GM12878 (cell line): ENCODE measurements at regions not wholly inside any gene's neighbourhood (a gene's known extent, or its start where the extent isn't known, plus 50 kb on each side); places are given as distances from the start of the nearest gene placed in this dataset.

Experiments
- ATAC-seq: fragments of 200-7000 bp; cut with Tn5 transposase; 3 replicates; pipeline ENCODE4 v1.9.1; 2020; ENCODE audit warnings: mild to moderate bottlenecking, moderate library complexity
- BruUV-seq: library from RNA; stranded (reverse); fragments of 400-500 nt; replicated peaks from 2 replicates; lab custom pipeline; 2021; lab: Mats Ljungman, UMichigan
- CTCF ChIA-PET: fragments of 300-600 bp; sonication (Branson Sonifier 250); formaldehyde crosslinking; extraction: SDS; loops from one replicate; lab custom pipeline; 2021; ENCODE audit warnings: inconsistent platforms; lab: Yijun Ruan, JAX
- POLR2A ChIA-PET: fragments of 350-600 bp; formaldehyde crosslinking; extraction: SDS; loops from one replicate; lab custom pipeline; 2021; ENCODE audit warnings: inconsistent platforms; lab: Charles Lee
- RAD21 ChIA-PET: fragments of 300-600 bp; sonication (Branson Sonifier 250); formaldehyde crosslinking; loops from one replicate; lab custom pipeline; 2023; ENCODE audit warnings: antibody characterized with exemption; ENCODE audit not compliant: unreplicated experiment; lab: Charles Lee
- SMC1A ChIA-PET: fragments of 300-600 bp; sonication (Branson Sonifier 250); formaldehyde crosslinking; loops from one replicate; lab custom pipeline; 2023; ENCODE audit not compliant: unreplicated experiment, uncharacterized antibody; lab: Charles Lee
- DNase-seq: peaks from one replicate; pipeline ENCODE4 v3.0.0-alpha.2; 2011; ENCODE audit warnings: low read depth, low spot score
- FAIRE-seq: peaks from 3 replicates; lab custom pipeline; 2011; peaks lifted over from hg19 to GRCh38; lab: Jason Lieb, UNC
- H2AFZ ChIP-seq: 2 replicates; pipeline ENCODE4 v1.6.0; 2011; ENCODE audit warnings: low read depth, low read length, control low read depth; ENCODE audit not compliant: control insufficient read depth
- H3K27ac ChIP-seq: 2 replicates; pipeline ENCODE4 v1.5.1; 2011; ENCODE audit warnings: control low read depth; ENCODE audit not compliant: control insufficient read depth, insufficient read depth
- H3K27me3 ChIP-seq, 2 experiments: replicated peaks in 1 of 2; 2 replicates each; pipeline versions ENCODE4 v1.6.0 to v1.6.1; 2011; ENCODE audit warnings: low read length in 1 of 2; ENCODE audit not compliant: control insufficient read depth in 2 of 2, insufficient read depth in 2 of 2
- H3K36me3 ChIP-seq, 2 experiments: 2 replicates each; pipeline ENCODE4 v1.5.1; 2011; ENCODE audit warnings: low read length in 1 of 2; ENCODE audit not compliant: control insufficient read depth in 2 of 2, insufficient read depth in 2 of 2
- H3K4me1 ChIP-seq: 2 replicates; pipeline ENCODE4 v1.6.1; 2011; ENCODE audit warnings: mild to moderate bottlenecking, low read length, moderate library complexity, mixed read lengths; ENCODE audit not compliant: control insufficient read depth, insufficient read depth
- H3K4me2 ChIP-seq: 2 replicates; pipeline ENCODE4 v1.6.0; 2011; ENCODE audit warnings: control low read depth; ENCODE audit not compliant: control insufficient read depth, insufficient read depth
- H3K4me3 ChIP-seq: fragments of 200-600 bp; sonication (generic); 2 replicates; pipeline ENCODE4 v1.5.1; 2016
- H3K79me2 ChIP-seq: 2 replicates; pipeline ENCODE4 v1.6.0; 2011; ENCODE audit warnings: low read length; ENCODE audit not compliant: control insufficient read depth, insufficient read depth
- H3K9ac ChIP-seq: 2 replicates; pipeline ENCODE4 v1.8.0; 2011; ENCODE audit warnings: low read length, control low read depth, mixed read lengths; ENCODE audit not compliant: control insufficient read depth, insufficient read depth
- H3K9me3 ChIP-seq: replicated peaks from 3 replicates; pipeline ENCODE4 v1.5.1; 2011; ENCODE audit warnings: mild to moderate bottlenecking, low read length; ENCODE audit not compliant: control insufficient read depth, insufficient read depth
- H4K20me1 ChIP-seq: 2 replicates; pipeline ENCODE4 v1.6.0; 2011; ENCODE audit not compliant: control insufficient read depth, insufficient read depth
- CREM ChIP-seq: IDR thresholded peaks from 2 replicates; pipeline ENCODE4 v1.6.1; 2014; ENCODE audit warnings: antibody characterized with exemption, low read depth
- HDGF ChIP-seq: fragments of 450-650 bp; IDR thresholded peaks from 2 replicates; pipeline ENCODE4 v1.6.1; 2016; ENCODE audit warnings: antibody characterized with exemption
- IRF5 ChIP-seq: fragments of 450-650 bp; IDR thresholded peaks from 2 replicates; pipeline ENCODE4 v1.6.1; 2017; ENCODE audit warnings: borderline replicate concordance
- JUNB ChIP-seq: IDR thresholded peaks from 2 replicates; pipeline ENCODE4 v1.6.1; 2016; ENCODE audit warnings: antibody characterized with exemption, mild to moderate bottlenecking
- MTA2 ChIP-seq: fragments of 450-650 bp; IDR thresholded peaks from 2 replicates; pipeline ENCODE4 v1.6.1; 2016; ENCODE audit warnings: low read depth, mild to moderate bottlenecking, moderate library complexity
- NFXL1 ChIP-seq: fragments of 450-650 bp; IDR thresholded peaks from 2 replicates; pipeline ENCODE4 v1.6.1; 2017; ENCODE audit warnings: antibody characterized with exemption, mild to moderate bottlenecking, borderline replicate concordance
- NKRF ChIP-seq: fragments of 450-650 bp; conservative IDR thresholded peaks from 2 replicates; pipeline ENCODE4 v1.6.1; 2017; ENCODE audit warnings: mild to moderate bottlenecking, moderate library complexity
- PKNOX1 ChIP-seq: fragments of 450-650 bp; IDR thresholded peaks from 2 replicates; pipeline ENCODE4 v1.6.1; 2016; ENCODE audit warnings: mild to moderate bottlenecking
- RCOR1 ChIP-seq: conservative IDR thresholded peaks from 2 replicates; pipeline ENCODE4 v1.6.1; 2012; ENCODE audit warnings: low read depth, low read length, improper control_type of control experiment
- SREBF1 ChIP-seq: IDR thresholded peaks from 2 replicates; pipeline ENCODE4 v1.6.1; 2012; ENCODE audit warnings: mild to moderate bottlenecking, low read length
- ZNF384 ChIP-seq: IDR thresholded peaks from 2 replicates; pipeline ENCODE4 v1.6.1; 2012; ENCODE audit warnings: low read depth, mild to moderate bottlenecking, low read length, improper control_type of control experiment, borderline replicate concordance
- ZNF592 ChIP-seq: fragments of 450-650 bp; IDR thresholded peaks from 2 replicates; pipeline ENCODE4 v1.6.1; 2017; ENCODE audit warnings: mild to moderate bottlenecking, moderate library complexity
- ZZZ3 ChIP-seq: IDR thresholded peaks from 2 replicates; pipeline ENCODE4 v1.6.1; 2011; ENCODE audit warnings: low read depth; ENCODE audit not compliant: control insufficient read depth, insufficient read length
- WGBS: methylation state at CpG from one replicate; pipeline ENCODE4 v1.1.6; 2016; ENCODE audit warnings: low lambda C conversion rate; ENCODE audit not compliant: insufficient replicate concordance, insufficient coverage; ENCODE audit errors: missing lambda C conversion rate; 5-methylcytosine and 5-hydroxymethylcytosine counted together
- in situ Hi-C: fragments of 300-500 bp; cut with MboI; formaldehyde crosslinking; loops from 9 replicates; pipeline ENCODE4 v1.14.3; 2018; ENCODE audit warnings: mixed read lengths
- intact Hi-C: fragments of 100-400 bp; cut with micrococcal nuclease; formaldehyde crosslinking; loops from one replicate; pipeline ENCODE4 v1.14.2; 2022; ENCODE audit not compliant: unreplicated experiment

GRCh38 chr7:47684728-47685127 is 102.8 kb upstream of the TNS3 start:
- no peaks in the 10 kb centered on the region for H4K20me1 ChIP-seq
- no peak overlapping the region for H3K4me2 ChIP-seq
- ChIA-PET SMC1A (interaction anchor here (0.6 to 1.2 kb wide), 2 partner anchors 58 to 134 kb away, joined by 3 to 5 read pairs; no protein-coding TSS in a partner anchor), POLR2A (no interaction called here), CTCF (interaction anchor here (0.7 kb wide), 1 partner anchor 10 kb away, joined by 3 read pairs; no protein-coding TSS in a partner anchor), RAD21 (no interaction called here)
- no peak overlapping the region for H2AFZ ChIP-seq
- H3K9ac ChIP-seq, result no peak overlapping the region
- BruUV-seq, result no TSS peak
- ATAC-seq (no peak), DNase-seq (no peak), FAIRE-seq (no peak)
- H3K27me3 ChIP-seq, result peaks cover 0 to 1% of the 10 kb centered on the region in 2 experiments; a peak in 1 of 4 replicates
- no peaks in the 10 kb centered on the region for H3K79me2 ChIP-seq
- H3K4me1 ChIP-seq, result no peaks in the 10 kb centered on the region
- WGBS, result 76% methylated on average over 5 of the region's 5 CpGs
- intact Hi-C loops (no loop called here), in situ Hi-C loops (no loop called here)
- no peaks in the 10 kb centered on the region for H3K36me3 ChIP-seq
- H3K9me3 ChIP-seq, result no peaks in the 10 kb centered on the region
- no peak overlapping the region for H3K27ac ChIP-seq
- no peak overlapping the region for H3K4me3 ChIP-seq
- TF ChIP-seq PKNOX1 (no peak), NFXL1 (no peak), NKRF (no peak), IRF5 (no peak), MTA2 (no peak), ZZZ3 (no peak), RCOR1 (no peak), CREM (no peak), ZNF592 (no peak), SREBF1 (no peak), ZNF384 (no peak), JUNB (no peak), HDGF (no peak)
